Heart right ventricle (tissue), 16 donors: ENCODE measurements at regions not wholly inside any gene's neighbourhood (a gene's known extent, or its start where the extent isn't known, plus 50 kb on each side); places are given as distances from the start of the nearest gene placed in this dataset.

ENCODE experiments used
- ATAC-seq, 8 donors: fragments of 200-7000 bp; cut with Tn5 transposase; one replicate each; pipeline ENCODE4 v1.9.1; 2020; ENCODE audit warnings: mild to moderate bottlenecking in 8 of 8, moderate library complexity in 8 of 8, moderate number of reproducible peaks in 1 of 8
- DNase-seq, 2 donors: peaks; one replicate each; pipeline ENCODE4 v3.0.0-alpha.2; 2020
- H3K27ac ChIP-seq, 10 donors: fragments of 200-600 bp; sonication (generic) in 2 of 10; one replicate each; pipeline versions ENCODE4 v1.5.0 to v1.8.0; 2020 to 2022; ENCODE audit warnings: mild to moderate bottlenecking in 3 of 10
- H3K27me3 ChIP-seq, 7 donors: fragments of 200-600 bp; one replicate each; pipeline ENCODE4 v1.8.0; 2021 to 2022; ENCODE audit warnings: mild to moderate bottlenecking in 2 of 7
- H3K36me3 ChIP-seq, 9 donors: fragments of 200-600 bp; sonication (generic) in 1 of 9; one replicate each; pipeline versions ENCODE4 v1.5.0 to v1.8.0; 2020 to 2022; ENCODE audit warnings: mild to moderate bottlenecking in 2 of 9
- H3K4me1 ChIP-seq, 9 donors: fragments of 200-600 bp; sonication (generic) in 1 of 9; one replicate each; pipeline versions ENCODE4 v1.5.0 to v1.8.0; 2020 to 2022; ENCODE audit warnings: mild to moderate bottlenecking in 4 of 9
- H3K4me3 ChIP-seq, 10 donors: fragments of 200-600 bp; sonication (generic) in 2 of 10; one replicate each; pipeline versions ENCODE4 v1.5.0 to v1.8.0; 2020 to 2022; ENCODE audit warnings: mild to moderate bottlenecking in 7 of 10, moderate library complexity in 2 of 10
- H3K9me3 ChIP-seq, 11 donors: fragments of 200-600 bp in 10 of 11; sonication (generic) in 2 of 11; one replicate each; pipeline versions ENCODE4 v1.5.0 to v1.8.0; 2013 to 2022; ENCODE audit warnings: mild to moderate bottlenecking in 2 of 11, control low read depth in 1 of 11, moderate library complexity in 1 of 11
- WGBS, 2 donors: extraction: QIAGEN DNeasy Blood & Tissue Kit; methylation state at CpG; one replicate each; pipeline ENCODE4 v1.1.7; 2013; ENCODE audit warnings: inconsistent platforms in 1 of 2; 5-methylcytosine and 5-hydroxymethylcytosine counted together
- intact Hi-C, 10 donors: fragments of 100-400 bp; cut with DNase I; formaldehyde crosslinking; loops; one replicate each; pipeline versions ENCODE4 v1.11.1 to v1.14.2; 2022
- TF ChIP-seq, protein P1 (sequence below), 9 donors: fragments of 200-600 bp; sonication (generic) in 2 of 9; IDR thresholded peaks; one replicate each; pipeline versions ENCODE4 v1.5.0 to v1.8.0; 2021 to 2022; ENCODE audit warnings: antibody characterized with exemption in 9 of 9, mild to moderate bottlenecking in 5 of 9, moderate library complexity in 1 of 9
- donor health status: Arrhythmogenic right ventricular cardiomyopathy.
- donor health status: ischemic (EF 13 %, LVEDD 7.1; RV severe dilation, severe dysfunction).
- donor health status: healthy with polysubstance abuse.
- donor health status: DM: no; HTN: yes; CAD: no.
- donor health status: DM: no; HTN: no; CAD: no.
- donor health status: ischemic (EF 25% LVEDD 6.9; RV normal size, moderate dysfunction).
- donor health status: ischemic (EF 25% LVEDD 5.7; RV mildly dilated, moderate dysfunction).
- donor health status: healthy.
- donor health status: DM: yes; HTN: yes; CAD: no.
- donor health status: Ischemic cardiomyopathy.
- donor health status: ischemic (EF 35%, LVEDD 5.7; RV mildly dilated, moderate dysfunction).
- donor health status: nonischemic (EF 11% LVEDD 7.7; RV severe dilation, severe dysfunction).
- donor health status: DM: yes; HTN: yes; CAD: no.
- donor health status: PGD.
- donor health status: ischemic (EF 29% LVEDD 5.4; RV normal size, mild dysfunction).
- donor health status: nonischemic (EF 23%, LVEDD 6.1; RV moderate dilation, normal function).

DNA sequence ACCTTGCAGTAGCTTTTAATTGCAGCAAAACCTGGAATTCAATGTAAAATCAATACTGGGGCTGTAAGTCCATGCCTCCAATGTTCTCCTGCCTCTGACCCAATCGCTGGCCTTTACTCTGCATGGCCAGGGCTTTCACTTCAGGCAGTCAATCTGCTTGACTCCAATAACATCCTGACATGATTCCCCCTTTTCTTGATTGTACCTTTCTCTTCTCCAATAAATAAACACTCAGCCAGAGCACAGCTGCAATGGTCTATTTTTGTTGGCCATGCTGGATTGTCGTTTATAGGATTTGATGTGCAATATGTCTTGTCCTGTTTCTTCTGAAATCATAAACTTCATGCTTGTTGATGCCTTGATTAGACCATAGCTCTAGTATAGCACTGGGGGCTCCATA, 97.8 kb upstream of the COL1A2 start:
- Histone ChIP-seq H3K27ac (peak overlapping the region in 9 of 10 donors; percentile 0 to 86 (median 73)), H3K27me3 (peaks cover 0 to 10% (median 0%) of the 10 kb centered on the region in 7 donors), H3K36me3 (no peaks in the 10 kb centered on the region), H3K4me1 (peaks cover 0 to 37% (median 11%) of the 10 kb centered on the region in 9 donors), H3K9me3 (no peaks in the 10 kb centered on the region), H3K4me3 (peak overlapping the region in 6 of 10 donors; percentile 9 to 28 (median 20))
- TF ChIP-seq, protein P1, sequence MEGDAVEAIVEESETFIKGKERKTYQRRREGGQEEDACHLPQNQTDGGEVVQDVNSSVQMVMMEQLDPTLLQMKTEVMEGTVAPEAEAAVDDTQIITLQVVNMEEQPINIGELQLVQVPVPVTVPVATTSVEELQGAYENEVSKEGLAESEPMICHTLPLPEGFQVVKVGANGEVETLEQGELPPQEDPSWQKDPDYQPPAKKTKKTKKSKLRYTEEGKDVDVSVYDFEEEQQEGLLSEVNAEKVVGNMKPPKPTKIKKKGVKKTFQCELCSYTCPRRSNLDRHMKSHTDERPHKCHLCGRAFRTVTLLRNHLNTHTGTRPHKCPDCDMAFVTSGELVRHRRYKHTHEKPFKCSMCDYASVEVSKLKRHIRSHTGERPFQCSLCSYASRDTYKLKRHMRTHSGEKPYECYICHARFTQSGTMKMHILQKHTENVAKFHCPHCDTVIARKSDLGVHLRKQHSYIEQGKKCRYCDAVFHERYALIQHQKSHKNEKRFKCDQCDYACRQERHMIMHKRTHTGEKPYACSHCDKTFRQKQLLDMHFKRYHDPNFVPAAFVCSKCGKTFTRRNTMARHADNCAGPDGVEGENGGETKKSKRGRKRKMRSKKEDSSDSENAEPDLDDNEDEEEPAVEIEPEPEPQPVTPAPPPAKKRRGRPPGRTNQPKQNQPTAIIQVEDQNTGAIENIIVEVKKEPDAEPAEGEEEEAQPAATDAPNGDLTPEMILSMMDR (IDR thresholded peaks at IDR 0.05), result no peak
- intact Hi-C loops, result loop anchor here (1.0 to 10.0 kb wide), 7 partner anchors 80 to 948 kb away; partner anchors contain the start of gene COL1A2 (in 4 of the 10)
- no peak for DNase-seq
- WGBS, 2 donors, result 71 to 73% methylated on average over 2 of the region's 2 CpGs
- ATAC-seq, result no peak

DNA sequence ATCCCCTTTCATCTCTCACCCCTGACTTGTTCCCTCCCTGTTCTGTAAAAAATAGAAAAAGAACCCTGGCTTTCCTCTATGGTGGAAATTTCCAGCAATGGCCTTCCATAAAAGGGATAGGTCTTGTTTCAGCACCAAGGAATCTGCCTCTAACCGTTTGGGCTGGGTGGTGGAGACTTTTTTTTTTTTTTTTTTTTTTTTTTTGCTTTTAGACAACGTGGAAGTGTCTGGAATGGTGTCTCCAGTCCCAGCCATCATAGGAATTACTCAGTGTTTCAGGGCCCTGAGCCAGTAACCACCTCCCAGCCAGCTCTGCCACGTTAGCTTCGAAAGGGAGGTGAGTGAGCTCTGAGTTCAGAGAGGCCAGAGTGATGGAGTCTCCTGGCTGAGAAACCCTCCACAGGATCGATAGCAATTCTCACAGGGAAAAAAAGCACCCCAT, 97.3 kb upstream of the COL1A2 start:
- Histone ChIP-seq H3K36me3 (no peaks in the 10 kb centered on the region), H3K4me3 (peak overlapping the region in 4 of 10 donors; percentile 9 to 28 (median 19)), H3K9me3 (no peaks in the 10 kb centered on the region), H3K27me3 (peaks cover 0 to 10% (median 0%) of the 10 kb centered on the region in 7 donors), H3K27ac (peak overlapping the region in 9 of 10 donors; percentile 22 to 86 (median 75)), H3K4me1 (peaks cover 0 to 43% (median 16%) of the 10 kb centered on the region in 9 donors)
- intact Hi-C loops, result loop anchor here in 9 of 10 donors (2.0 to 10.0 kb wide), 6 partner anchors 80 to 947 kb away; partner anchors contain the start of gene COL1A2 (in 4 of the 9)
- 50 to 55% methylated on average over 5 of the region's 5 CpGs for WGBS, 2 donors
- peak; percentile 47 to 50 for DNase-seq
- TF ChIP-seq, protein P1 (IDR thresholded peaks at IDR 0.05), result no peak
- peak; percentile 27 to 87 (median 69) for ATAC-seq

DNA sequence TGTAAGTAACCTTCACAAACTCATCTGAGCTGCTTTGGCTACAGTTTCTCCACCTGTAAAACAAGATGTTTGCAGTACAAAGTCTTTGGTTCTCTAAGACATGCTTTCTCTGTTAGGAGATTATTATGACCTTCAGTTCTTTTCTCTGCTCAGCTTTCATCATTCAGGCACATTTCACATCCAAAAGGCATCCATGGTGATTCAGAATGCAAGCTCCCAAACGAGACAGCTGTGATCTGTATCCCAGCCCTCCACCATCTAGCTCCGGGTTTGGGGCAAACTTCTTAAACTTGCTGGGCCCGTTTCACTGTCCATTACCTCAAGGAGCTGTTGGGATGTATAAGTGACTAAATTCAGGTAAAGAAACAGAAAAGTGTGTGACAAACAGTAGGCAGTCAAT, 95.8 kb upstream of the COL1A2 start:
- Histone ChIP-seq H3K4me3 (no peak overlapping the region), H3K27ac (peak overlapping the region in 6 of 10 donors; percentile 42 to 86 (median 67)), H3K36me3 (no peaks in the 10 kb centered on the region), H3K4me1 (peaks cover 5 to 58% (median 27%) of the 10 kb centered on the region in 9 donors), H3K27me3 (peaks cover 0 to 6% (median 0%) of the 10 kb centered on the region in 7 donors), H3K9me3 (no peaks in the 10 kb centered on the region)
- 62 to 71% methylated on average over 3 of the region's 3 CpGs for WGBS, 2 donors
- TF ChIP-seq, protein P1 (IDR thresholded peaks at IDR 0.05), result no peak
- intact Hi-C loops, result loop anchor here in 6 of 10 donors (5.0 to 10.0 kb wide), 5 partner anchors 78 to 946 kb away; partner anchors contain the start of gene COL1A2 (in 1 of the 6)
- DNase-seq (no peak), ATAC-seq (no peak)

DNA sequence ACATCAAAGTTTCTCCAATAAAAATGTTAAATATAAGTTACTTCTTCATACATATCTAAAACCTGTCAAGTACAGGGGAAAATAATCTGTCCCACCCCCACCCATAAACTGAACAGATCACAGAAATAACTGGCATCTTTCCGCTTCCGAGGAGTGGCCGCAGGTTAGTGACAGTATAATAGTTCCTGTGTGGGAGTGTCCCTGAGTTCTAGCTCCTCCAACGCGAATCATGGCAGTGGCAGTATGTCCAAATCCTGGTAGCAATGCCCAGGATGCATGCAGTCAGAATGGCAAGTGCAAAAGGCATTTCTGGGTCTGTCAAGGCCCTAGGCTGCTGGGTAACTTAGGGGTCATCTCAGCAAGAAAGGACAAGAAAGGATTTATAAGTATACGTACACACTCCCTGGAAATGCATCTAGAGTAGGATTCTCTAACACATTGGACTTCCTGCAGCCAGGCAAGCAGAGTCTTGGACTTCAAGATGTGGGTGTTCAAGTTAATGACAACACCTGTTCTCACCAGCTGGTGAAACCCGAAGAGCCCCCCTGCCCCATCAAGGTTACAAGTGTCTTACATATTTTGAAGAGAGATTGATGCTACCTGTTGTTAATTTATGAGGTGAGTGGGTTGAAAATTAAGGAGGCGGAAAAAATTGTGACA, 94.4 kb upstream of the COL1A2 start:
- ATAC-seq, result no peak
- no peak for DNase-seq
- no peaks in the 10 kb centered on the region for H3K9me3 ChIP-seq
- no peak overlapping the region for H3K4me3 ChIP-seq
- peaks cover 0 to 6% (median 0%) of the 10 kb centered on the region in 7 donors for H3K27me3 ChIP-seq
- 73 to 79% methylated on average over 8 of the region's 8 CpGs for WGBS, 2 donors
- intact Hi-C loops, result loop anchor here in 3 of 10 donors (2.0 to 5.0 kb wide), 3 partner anchors 47 to 77 kb away; no protein-coding TSS in a partner anchor
- peaks cover 5 to 65% (median 27%) of the 10 kb centered on the region in 9 donors for H3K4me1 ChIP-seq
- no peaks in the 10 kb centered on the region for H3K36me3 ChIP-seq
- peak overlapping the region in 9 of 10 donors; percentile 23 to 86 (median 73) for H3K27ac ChIP-seq
- TF ChIP-seq, protein P1 (IDR thresholded peaks at IDR 0.05), result no peak
